GM12878 (cell line): ENCODE measurements at regions not wholly inside any gene's neighbourhood (a gene's known extent, or its start where the extent isn't known, plus 50 kb on each side); places are given as distances from the start of the nearest gene placed in this dataset.

Source experiments
- BACH1 ChIP-seq: fragments of 450-650 bp; IDR thresholded peaks from 2 replicates; pipeline ENCODE4 v1.6.1; 2017; ENCODE audit warnings: mild to moderate bottlenecking, borderline replicate concordance
- CREB1 ChIP-seq: IDR thresholded peaks from 2 replicates; pipeline ENCODE4 v1.6.1; 2012; ENCODE audit warnings: low read depth, mild to moderate bottlenecking, inconsistent platforms
- EGR1 ChIP-seq, 2 experiments: IDR thresholded peaks; 1 replicate in 1 of 2; 2 replicates in 1 of 2; pipeline ENCODE4 v1.6.1; 2011 to 2012; ENCODE audit warnings: low read depth in 2 of 2, low read length in 2 of 2, borderline replicate concordance in 1 of 2, mild to moderate bottlenecking in 1 of 2, moderate library complexity in 1 of 2
- EP300 ChIP-seq, 2 experiments: fragments of 150-350 bp in 1 of 2; IDR thresholded peaks; 2 replicates each; pipeline ENCODE4 v1.6.1; 2011 to 2012; ENCODE audit warnings: low read depth in 2 of 2, low read length in 2 of 2, borderline replicate concordance in 1 of 2, improper control_type of control experiment in 1 of 2, inconsistent platforms in 1 of 2; ENCODE audit not compliant: control insufficient read depth in 1 of 2
- FOXK2 ChIP-seq: fragments of 450-650 bp; IDR thresholded peaks from 2 replicates; pipeline ENCODE4 v1.6.1; 2017; ENCODE audit warnings: mild to moderate bottlenecking, moderate library complexity
- MTA2 ChIP-seq: fragments of 450-650 bp; IDR thresholded peaks from 2 replicates; pipeline ENCODE4 v1.6.1; 2016; ENCODE audit warnings: low read depth, mild to moderate bottlenecking, moderate library complexity
- MYC ChIP-seq: IDR thresholded peaks from 2 replicates; pipeline ENCODE4 v1.6.1; 2011; ENCODE audit warnings: mild to moderate bottlenecking, low read length, moderate library complexity, inconsistent platforms; ENCODE audit not compliant: insufficient read depth, insufficient replicate concordance, insufficient read length, severe bottlenecking
- SIN3A ChIP-seq: IDR thresholded peaks from 2 replicates; pipeline ENCODE4 v1.6.1; 2012; ENCODE audit warnings: low read depth, low read length, improper control_type of control experiment
- SMAD1 ChIP-seq: fragments of 450-650 bp; IDR thresholded peaks from 2 replicates; pipeline ENCODE4 v1.6.1; 2018; ENCODE audit warnings: mild to moderate bottlenecking, low read depth; ENCODE audit not compliant: partially characterized antibody
- YY1 ChIP-seq: IDR thresholded peaks from 2 replicates; pipeline ENCODE4 v1.6.1; 2011; ENCODE audit warnings: low read depth, mild to moderate bottlenecking, low read length
- TF ChIP-seq, protein P1 (sequence below), 3 experiments: IDR thresholded peaks in 2 of 3; conservative IDR thresholded peaks in 1 of 3; 2 replicates each; pipeline ENCODE4 v1.5.1; 2011; ENCODE audit warnings: low read depth in 3 of 3, low read length in 3 of 3, mild to moderate bottlenecking in 3 of 3, control low read depth in 2 of 3, moderate library complexity in 2 of 3, inconsistent platforms in 1 of 3, mixed read lengths in 1 of 3; ENCODE audit not compliant: control insufficient read depth in 2 of 3, insufficient read depth in 1 of 3; ENCODE audit errors: extremely low read depth in 1 of 3

- TF ChIP-seq, protein P1, sequence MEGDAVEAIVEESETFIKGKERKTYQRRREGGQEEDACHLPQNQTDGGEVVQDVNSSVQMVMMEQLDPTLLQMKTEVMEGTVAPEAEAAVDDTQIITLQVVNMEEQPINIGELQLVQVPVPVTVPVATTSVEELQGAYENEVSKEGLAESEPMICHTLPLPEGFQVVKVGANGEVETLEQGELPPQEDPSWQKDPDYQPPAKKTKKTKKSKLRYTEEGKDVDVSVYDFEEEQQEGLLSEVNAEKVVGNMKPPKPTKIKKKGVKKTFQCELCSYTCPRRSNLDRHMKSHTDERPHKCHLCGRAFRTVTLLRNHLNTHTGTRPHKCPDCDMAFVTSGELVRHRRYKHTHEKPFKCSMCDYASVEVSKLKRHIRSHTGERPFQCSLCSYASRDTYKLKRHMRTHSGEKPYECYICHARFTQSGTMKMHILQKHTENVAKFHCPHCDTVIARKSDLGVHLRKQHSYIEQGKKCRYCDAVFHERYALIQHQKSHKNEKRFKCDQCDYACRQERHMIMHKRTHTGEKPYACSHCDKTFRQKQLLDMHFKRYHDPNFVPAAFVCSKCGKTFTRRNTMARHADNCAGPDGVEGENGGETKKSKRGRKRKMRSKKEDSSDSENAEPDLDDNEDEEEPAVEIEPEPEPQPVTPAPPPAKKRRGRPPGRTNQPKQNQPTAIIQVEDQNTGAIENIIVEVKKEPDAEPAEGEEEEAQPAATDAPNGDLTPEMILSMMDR (IDR thresholded peaks at IDR 0.05 in 2 of 3, conservative IDR thresholded peaks at IDR 0.05 in 1 of 3; ENCODE audit: control insufficient read depth in 2 of 3, extremely low read depth in 1 of 3, insufficient read depth in 1 of 3, low read depth in 3 of 3, low read length in 3 of 3): no peak
- TF ChIP-seq MYC (no peak), MTA2 (no peak), SMAD1 (no peak), SIN3A (no peak), EP300 (IDR thresholded peaks at IDR 0.05; ENCODE audit: borderline replicate concordance in 1 of 2, control insufficient read depth in 1 of 2, low read depth in 2 of 2, low read length in 2 of 2) (no peak), FOXK2 (no peak), CREB1 (no peak), YY1 (no peak), BACH1 (no peak), EGR1 (IDR thresholded peaks at IDR 0.05; ENCODE audit: borderline replicate concordance in 1 of 2, low read depth in 2 of 2, low read length in 2 of 2) (no peak)
Observed at GRCh38 chr4:66032571-66032970, 362.3 kb upstream of the EPHA5 start.
